PFSK-1 (cell line): ENCODE measurements at regions not wholly inside any gene's neighbourhood (a gene's known extent, or its start where the extent isn't known, plus 50 kb on each side); places are given as distances from the start of the nearest gene placed in this dataset.

Experiments used
- POLR2AphosphoS5 ChIP-seq: IDR thresholded peaks from 2 replicates; pipeline ENCODE4 v1.6.1; 2012; ENCODE audit warnings: low read depth, mild to moderate bottlenecking, control low read depth, low read length, moderate library complexity
- REST ChIP-seq, 2 experiments: IDR thresholded peaks; 2 replicates each; pipeline versions ENCODE4 v1.6.1 to v1.8.0; 2011 to 2012; ENCODE audit warnings: low read depth in 2 of 2, low read length in 2 of 2, control low read depth in 1 of 2, inconsistent platforms in 1 of 2, mild to moderate bottlenecking in 1 of 2, moderate library complexity in 1 of 2; ENCODE audit not compliant: insufficient read depth in 1 of 2
- TAF1 ChIP-seq: IDR thresholded peaks from 2 replicates; pipeline ENCODE4 v1.6.1; 2012; ENCODE audit warnings: low read length, control low read depth, borderline replicate concordance; ENCODE audit not compliant: insufficient read depth

GRCh38 chr17:70622368-70623260, 453.3 kb downstream of the KCNJ2 start:
- TF ChIP-seq POLR2AphosphoS5 (no peak), TAF1 (no peak), REST (IDR thresholded peaks at IDR 0.05; ENCODE audit: insufficient read depth in 1 of 2, low read depth in 2 of 2, low read length in 2 of 2) (no peak)
